ENCODE measurements at regions not wholly inside any gene's neighbourhood (a gene's known extent, or its start where the extent isn't known, plus 50 kb on each side); places are given as distances from the start of the nearest gene placed in this dataset.

- DNase-seq (ENCODE audit: low read depth in 2 of 2): peak in 1 of 2 donors; percentile 16
- no peaks in the 10 kb centered on the region for H3K79me2 ChIP-seq (ENCODE audit: control insufficient read depth, insufficient read depth, low read length)
Observed at GRCh38 chr7:15915686-15916293, 229.3 kb upstream of the MEOX2 start.

GRCh38 chr7:15914611-15915010 lies 228.1 kb upstream of the MEOX2 start:
- Histone ChIP-seq H3K27ac (ENCODE audit: insufficient read depth, low read length) (no peak overlapping the region), H3K79me2 (ENCODE audit: control insufficient read depth, insufficient read depth, low read length) (no peaks in the 10 kb centered on the region), H3K9me3 (ENCODE audit: control insufficient read depth, insufficient read depth, low read depth, low read length) (no peaks in the 10 kb centered on the region), H2AFZ (ENCODE audit: low read length) (no peak overlapping the region), H3K36me3 (ENCODE audit: control insufficient read depth, insufficient read depth, low read length) (no peaks in the 10 kb centered on the region), H3K9ac (ENCODE audit: insufficient read depth, low read length) (no peak overlapping the region), H3K4me1 (ENCODE audit: control insufficient read depth, extremely low read depth, insufficient read depth, low read length) (peaks cover 4% of the 10 kb centered on the region), H4K20me1 (ENCODE audit: control insufficient read depth, extremely low read depth, insufficient read depth, low read length) (no peaks in the 10 kb centered on the region), H3K4me3 (replicated peaks in 1 of 4; ENCODE audit: control extremely low read depth in 1 of 4, insufficient read depth in 1 of 4, low read depth in 3 of 4, low read length in 4 of 4) (no peak overlapping the region), H3K4me2 (ENCODE audit: extremely low read depth, insufficient read depth, low read length) (no peak overlapping the region), H3K27me3 (ENCODE audit: control insufficient read depth, insufficient read depth, low read length) (no peaks in the 10 kb centered on the region)
- TF ChIP-seq EZH2 (IDR thresholded peaks at IDR 0.05; ENCODE audit: low read length, missing control alignments): no peak
- no peak for TF ChIP-seq CTCF (conservative IDR thresholded peaks at IDR 0.05 in 1 of 2, IDR thresholded peaks at IDR 0.05 in 1 of 2; ENCODE audit: low read depth in 1 of 2, low read length in 2 of 2)
- no peak for DNase-seq (ENCODE audit: low read depth in 2 of 2)

More at GRCh38 chr7:15915686-15916293, 229.3 kb upstream of the MEOX2 start:
- Histone ChIP-seq H3K4me3 (replicated peaks in 1 of 4; ENCODE audit: control extremely low read depth in 1 of 4, insufficient read depth in 1 of 4, low read depth in 3 of 4, low read length in 4 of 4) (no peak overlapping the region), H3K4me2 (ENCODE audit: extremely low read depth, insufficient read depth, low read length) (no peak overlapping the region), H3K9me3 (ENCODE audit: control insufficient read depth, insufficient read depth, low read depth, low read length) (no peaks in the 10 kb centered on the region), H3K36me3 (ENCODE audit: control insufficient read depth, insufficient read depth, low read length) (no peaks in the 10 kb centered on the region), H3K27me3 (ENCODE audit: control insufficient read depth, insufficient read depth, low read length) (no peaks in the 10 kb centered on the region), H4K20me1 (ENCODE audit: control insufficient read depth, extremely low read depth, insufficient read depth, low read length) (no peaks in the 10 kb centered on the region), H3K27ac (ENCODE audit: insufficient read depth, low read length) (no peak overlapping the region), H3K9ac (ENCODE audit: insufficient read depth, low read length) (no peak overlapping the region), H2AFZ (ENCODE audit: low read length) (no peak overlapping the region), H3K4me1 (ENCODE audit: control insufficient read depth, extremely low read depth, insufficient read depth, low read length) (peaks cover 4% of the 10 kb centered on the region)
- no peak for TF ChIP-seq CTCF (conservative IDR thresholded peaks at IDR 0.05 in 1 of 2, IDR thresholded peaks at IDR 0.05 in 1 of 2; ENCODE audit: low read depth in 1 of 2, low read length in 2 of 2)

- no peaks in the 10 kb centered on the region for H3K36me3 ChIP-seq (ENCODE audit: control insufficient read depth, insufficient read depth, low read length)
- H3K79me2 ChIP-seq (ENCODE audit: control insufficient read depth, insufficient read depth, low read length): no peaks in the 10 kb centered on the region
- H3K4me1 ChIP-seq (ENCODE audit: control insufficient read depth, extremely low read depth, insufficient read depth, low read length): no peaks in the 10 kb centered on the region
- H3K27me3 ChIP-seq (ENCODE audit: control insufficient read depth, insufficient read depth, low read length): no peaks in the 10 kb centered on the region
- no peak overlapping the region for H3K4me3 ChIP-seq (replicated peaks in 1 of 4; ENCODE audit: control extremely low read depth in 1 of 4, insufficient read depth in 1 of 4, low read depth in 3 of 4, low read length in 4 of 4)
- no peak overlapping the region for H3K27ac ChIP-seq (ENCODE audit: insufficient read depth, low read length)
- H3K9ac ChIP-seq (ENCODE audit: insufficient read depth, low read length): no peak overlapping the region
- no peak overlapping the region for H3K4me2 ChIP-seq (ENCODE audit: extremely low read depth, insufficient read depth, low read length)
- no peak overlapping the region for H2AFZ ChIP-seq (ENCODE audit: low read length)
- H4K20me1 ChIP-seq (ENCODE audit: control insufficient read depth, extremely low read depth, insufficient read depth, low read length): no peaks in the 10 kb centered on the region
- no peak for TF ChIP-seq EZH2 (IDR thresholded peaks at IDR 0.05; ENCODE audit: low read length, missing control alignments)
- TF ChIP-seq CTCF (conservative IDR thresholded peaks at IDR 0.05 in 1 of 2, IDR thresholded peaks at IDR 0.05 in 1 of 2; ENCODE audit: low read depth in 1 of 2, low read length in 2 of 2): no peak
- DNase-seq (ENCODE audit: low read depth in 2 of 2): no peak
- H3K9me3 ChIP-seq (ENCODE audit: control insufficient read depth, insufficient read depth, low read depth, low read length): no peaks in the 10 kb centered on the region
Observed at GRCh38 chr7:15906436-15906835, 220.0 kb upstream of the MEOX2 start.
